Spinal cord (tissue), 9 donors: ENCODE measurements at regions not wholly inside any gene's neighbourhood (a gene's known extent, or its start where the extent isn't known, plus 50 kb on each side); places are given as distances from the start of the nearest gene placed in this dataset.

Source experiments
- DNase-seq, 6 donors: peaks; one replicate each; pipeline versions ENCODE4 v3.0.0 to v3.0.0-alpha.2; 2013 to 2015; ENCODE audit warnings: low spot score in 6 of 6, low read depth in 4 of 6
- H3K27ac ChIP-seq: one replicate; pipeline ENCODE4 v1.5.1; 2013; ENCODE audit warnings: low read depth, low read length, control low read depth
- H3K27me3 ChIP-seq: one replicate; pipeline ENCODE4 v1.6.1; 2013; ENCODE audit warnings: low read length; ENCODE audit not compliant: control insufficient read depth, insufficient read depth
- H3K36me3 ChIP-seq: one replicate; pipeline ENCODE4 v1.6.1; 2013; ENCODE audit warnings: low read length; ENCODE audit not compliant: control insufficient read depth, insufficient read depth
- H3K4me1 ChIP-seq: one replicate; pipeline ENCODE4 v1.6.1; 2013; ENCODE audit warnings: low read length; ENCODE audit not compliant: control insufficient read depth, insufficient read depth
- H3K4me3 ChIP-seq: one replicate; pipeline ENCODE4 v1.5.1; 2013; ENCODE audit warnings: low read depth, low read length, control low read depth
- H3K9me3 ChIP-seq: one replicate; pipeline ENCODE4 v1.6.1; 2013; ENCODE audit warnings: low read length; ENCODE audit not compliant: control insufficient read depth, insufficient read depth
- WGBS: methylation state at CpG from one replicate; pipeline ENCODE4 v1.1.5; 2013; ENCODE audit warnings: missing lambda C conversion rate; ENCODE audit not compliant: insufficient coverage; 5-methylcytosine and 5-hydroxymethylcytosine counted together
- donor health status: healthy.

DNA sequence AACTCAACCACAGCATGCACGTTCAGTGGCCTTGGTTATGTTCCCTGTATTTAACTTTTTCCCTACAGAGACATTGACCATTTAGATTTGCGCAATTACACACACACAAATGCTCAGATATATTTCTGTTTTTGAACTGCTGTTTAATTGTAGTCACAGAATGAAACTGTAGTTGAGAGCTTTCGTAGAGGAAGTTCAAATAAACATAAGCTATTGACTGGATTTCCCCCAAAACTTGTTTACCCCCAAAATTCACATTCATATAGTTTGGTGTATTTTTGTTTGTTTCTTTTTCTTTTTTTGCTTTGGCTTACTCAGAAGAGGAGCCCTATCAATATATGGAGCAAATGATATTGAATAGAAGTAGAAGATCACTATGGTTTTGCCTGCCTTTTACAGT lies 921.0 kb downstream of the ADGRL2 start:
- Histone ChIP-seq H3K36me3 (no peaks in the 10 kb centered on the region), H3K27ac (no peak overlapping the region), H3K4me1 (no peaks in the 10 kb centered on the region), H3K27me3 (no peaks in the 10 kb centered on the region), H3K9me3 (no peaks in the 10 kb centered on the region), H3K4me3 (no peak overlapping the region)
- WGBS, result no CpG with 5 or more reads among the region's 3 CpGs
- no peak for DNase-seq

DNA sequence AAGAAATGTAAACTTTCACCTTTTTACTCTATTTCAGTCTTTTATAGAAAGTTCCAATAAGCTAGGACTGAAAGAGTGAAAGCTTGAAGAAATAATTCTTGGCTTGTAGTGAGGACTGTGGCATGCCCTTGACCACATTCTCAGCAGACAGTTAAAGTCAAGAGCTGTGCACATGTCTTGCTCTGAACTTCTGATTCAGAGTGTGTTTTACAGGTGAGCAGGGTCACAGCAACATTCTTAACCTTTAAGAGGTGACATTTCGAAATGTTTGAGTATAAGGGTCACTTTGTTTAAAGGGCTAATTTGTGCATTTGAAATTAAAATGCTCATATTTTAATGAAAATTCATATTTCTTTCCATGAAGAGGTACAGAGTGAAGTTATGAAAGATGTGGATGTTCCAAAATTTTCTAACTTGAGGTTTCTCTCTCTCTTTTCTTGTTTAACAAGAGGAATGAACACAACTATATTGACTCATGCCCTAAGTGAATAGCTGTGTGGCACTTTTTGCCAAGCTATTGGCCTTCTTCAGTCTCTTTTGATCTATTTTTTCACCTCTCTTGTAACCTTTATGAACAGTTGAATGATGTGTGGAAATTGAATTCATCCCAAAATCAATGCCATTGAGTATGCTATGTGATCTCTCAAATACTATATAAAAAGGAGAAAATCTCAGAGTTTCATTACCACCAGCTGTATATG lies 918.1 kb downstream of the ADGRL2 start:
- Histone ChIP-seq H3K36me3 (no peaks in the 10 kb centered on the region), H3K9me3 (peaks cover 2% of the 10 kb centered on the region), H3K4me1 (no peaks in the 10 kb centered on the region), H3K4me3 (no peak overlapping the region), H3K27me3 (no peaks in the 10 kb centered on the region), H3K27ac (no peak overlapping the region)
- DNase-seq, result no peak
- no CpG with 5 or more reads among the region's 1 CpG for WGBS

- H3K4me3 ChIP-seq, result no peak overlapping the region
- H3K4me1 ChIP-seq, result no peaks in the 10 kb centered on the region
- peaks cover 4% of the 10 kb centered on the region for H3K9me3 ChIP-seq
- DNase-seq, result no peak
- no peaks in the 10 kb centered on the region for H3K36me3 ChIP-seq
- H3K27me3 ChIP-seq, result no peaks in the 10 kb centered on the region
- H3K27ac ChIP-seq, result no peak overlapping the region
Measured at GRCh38 chr1:82710091-82710490, 909.4 kb downstream of the ADGRL2 start.

GRCh38 chr1:82707681-82708080 lies 906.9 kb downstream of the ADGRL2 start:
- H3K27ac ChIP-seq, result no peak overlapping the region
- no peaks in the 10 kb centered on the region for H3K9me3 ChIP-seq
- no peaks in the 10 kb centered on the region for H3K27me3 ChIP-seq
- DNase-seq, result no peak
- H3K36me3 ChIP-seq, result no peaks in the 10 kb centered on the region
- H3K4me1 ChIP-seq, result no peaks in the 10 kb centered on the region
- H3K4me3 ChIP-seq, result no peak overlapping the region
- WGBS, result no CpG with 5 or more reads among the region's 1 CpG

DNA sequence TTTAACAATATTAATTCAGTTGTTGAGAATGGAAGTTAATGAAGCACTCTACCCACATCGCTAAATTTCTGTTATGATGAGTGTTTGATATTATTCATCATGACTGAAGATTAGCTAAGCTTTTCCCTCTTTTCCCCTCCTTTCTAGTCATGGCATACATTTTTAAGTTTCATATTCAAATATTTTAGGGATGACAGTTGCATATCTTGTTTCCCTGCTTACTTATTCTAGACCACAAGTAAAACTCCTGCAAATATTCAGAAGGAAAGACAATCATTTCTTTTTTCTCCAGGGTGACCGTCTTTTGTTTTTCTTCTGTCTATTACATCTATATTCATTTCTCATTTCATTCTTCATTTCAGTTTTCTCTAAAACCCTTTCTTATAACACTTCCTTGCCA lies 906.0 kb downstream of the ADGRL2 start:
- DNase-seq, result no peak

DNA sequence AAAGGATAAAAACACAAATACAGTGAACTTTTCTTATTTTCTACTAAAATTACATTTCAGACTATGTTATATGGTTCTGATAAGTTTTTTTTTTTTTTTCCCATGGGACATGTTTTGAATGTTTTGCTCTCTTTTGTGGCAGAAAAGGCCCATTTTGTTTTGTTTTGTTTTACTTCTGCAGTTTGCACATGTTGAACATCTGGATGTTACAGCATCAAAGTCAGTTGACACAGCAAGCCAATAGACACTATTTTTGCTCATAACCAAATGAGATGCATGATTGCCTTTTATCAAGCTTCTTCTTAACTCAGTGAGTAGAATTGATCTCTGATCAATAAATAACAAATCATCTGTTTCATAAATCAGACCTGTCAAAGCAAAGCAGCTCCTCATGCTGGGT lies 904.2 kb downstream of the ADGRL2 start:
- H3K27me3 ChIP-seq, result no peaks in the 10 kb centered on the region
- no peak overlapping the region for H3K27ac ChIP-seq
- no peaks in the 10 kb centered on the region for H3K36me3 ChIP-seq
- DNase-seq, result peak in 1 of 6 donors; percentile 5
- H3K4me1 ChIP-seq, result no peaks in the 10 kb centered on the region
- no peaks in the 10 kb centered on the region for H3K9me3 ChIP-seq
- H3K4me3 ChIP-seq, result no peak overlapping the region

More for the DNA sequence above, 906.0 kb downstream of the ADGRL2 start:
- Histone ChIP-seq H3K36me3 (no peaks in the 10 kb centered on the region), H3K4me1 (no peaks in the 10 kb centered on the region), H3K9me3 (no peaks in the 10 kb centered on the region), H3K27ac (no peak overlapping the region), H3K4me3 (no peak overlapping the region), H3K27me3 (no peaks in the 10 kb centered on the region)
- 83% methylated on average over 1 of the region's 2 CpGs for WGBS

DNA sequence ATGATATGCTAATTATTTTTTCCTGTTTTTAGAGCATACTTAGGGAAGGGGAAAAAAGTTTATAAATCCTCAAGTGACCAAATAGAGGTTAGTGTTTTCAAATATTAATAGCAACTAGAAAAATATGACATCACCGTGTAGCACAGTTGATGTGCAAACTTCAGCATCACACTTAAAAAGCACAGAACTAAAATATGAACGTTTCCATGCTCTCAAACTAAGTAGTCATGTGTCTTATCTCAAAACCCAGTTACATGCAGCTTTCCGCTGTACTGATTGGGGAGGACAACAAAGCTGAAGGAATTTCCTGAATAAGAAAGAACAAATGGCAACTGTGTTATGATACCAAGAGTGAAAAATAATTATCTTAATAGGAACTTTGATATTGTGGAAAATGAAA lies 903.7 kb downstream of the ADGRL2 start:
- no peaks in the 10 kb centered on the region for H3K9me3 ChIP-seq
- H3K4me3 ChIP-seq, result no peak overlapping the region
- H3K4me1 ChIP-seq, result no peaks in the 10 kb centered on the region
- peak in 1 of 6 donors; percentile 7 for DNase-seq
- no CpG with 5 or more reads among the region's 3 CpGs for WGBS
- H3K27ac ChIP-seq, result no peak overlapping the region
- no peaks in the 10 kb centered on the region for H3K36me3 ChIP-seq
- H3K27me3 ChIP-seq, result no peaks in the 10 kb centered on the region

- Histone ChIP-seq H3K36me3 (no peaks in the 10 kb centered on the region), H3K9me3 (no peaks in the 10 kb centered on the region), H3K4me3 (no peak overlapping the region), H3K4me1 (no peaks in the 10 kb centered on the region), H3K27me3 (no peaks in the 10 kb centered on the region), H3K27ac (no peak overlapping the region)
- no peak for DNase-seq
Measured at GRCh38 chr1:82703951-82704350, 903.2 kb downstream of the ADGRL2 start.

- H3K4me1 ChIP-seq, result no peaks in the 10 kb centered on the region
- no peak overlapping the region for H3K27ac ChIP-seq
- no peaks in the 10 kb centered on the region for H3K9me3 ChIP-seq
- H3K27me3 ChIP-seq, result no peaks in the 10 kb centered on the region
- no peak overlapping the region for H3K4me3 ChIP-seq
- no CpG with 5 or more reads among the region's 5 CpGs for WGBS
- no peaks in the 10 kb centered on the region for H3K36me3 ChIP-seq
- no peak for DNase-seq
Measured at GRCh38 chr1:82700476-82700875, 899.7 kb downstream of the ADGRL2 start.

DNA sequence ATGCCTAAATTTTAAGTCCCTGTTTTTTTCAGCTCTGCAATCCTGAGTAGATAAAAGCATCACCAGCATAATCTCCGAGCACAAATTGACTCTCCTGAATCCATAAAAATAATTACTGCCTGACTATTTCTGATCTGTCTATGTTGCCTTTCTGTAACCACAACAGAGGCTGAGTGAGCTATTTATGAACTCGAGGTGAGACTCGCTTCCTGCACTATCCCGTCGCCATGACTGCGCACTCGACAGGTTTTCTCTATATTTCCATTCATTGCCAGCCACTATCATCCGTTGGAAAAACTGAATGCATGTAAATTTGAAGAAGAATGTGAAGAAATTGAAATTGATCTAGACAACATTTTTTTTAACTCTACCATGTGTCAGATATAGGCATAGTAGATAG lies 897.2 kb downstream of the ADGRL2 start:
- 73% methylated on average over 2 of the region's 8 CpGs for WGBS
- no peaks in the 10 kb centered on the region for H3K9me3 ChIP-seq
- no peaks in the 10 kb centered on the region for H3K36me3 ChIP-seq
- no peak overlapping the region for H3K27ac ChIP-seq
- H3K27me3 ChIP-seq, result no peaks in the 10 kb centered on the region
- no peak for DNase-seq
- no peak overlapping the region for H3K4me3 ChIP-seq
- H3K4me1 ChIP-seq, result no peaks in the 10 kb centered on the region
